Right lobe of liver (tissue), 4 donors: ENCODE measurements at regions not wholly inside any gene's neighbourhood (a gene's known extent, or its start where the extent isn't known, plus 50 kb on each side); places are given as distances from the start of the nearest gene placed in this dataset.

Experiments
- POLR2A ChIP-seq: fragments of 450-650 bp; IDR thresholded peaks from one replicate; pipeline ENCODE4 v1.6.1; 2017; ENCODE audit warnings: antibody characterized with exemption, mild to moderate bottlenecking
- TF ChIP-seq, protein P1 (sequence below), 4 donors: fragments of 200-600 bp in 3 of 4; fragments of 450-650 bp in 1 of 4; IDR thresholded peaks; one replicate each; pipeline versions ENCODE4 v1.5.1 to v1.8.0; 2016 to 2022; ENCODE audit warnings: antibody characterized with exemption in 4 of 4, mild to moderate bottlenecking in 2 of 4
- donor health status: DM: no; HTN: no; CAD: no.
- donor health status: DM: no; HTN: no; CAD: no.
- donor health status: DM: no; HTN: yes; CAD: no.

DNA sequence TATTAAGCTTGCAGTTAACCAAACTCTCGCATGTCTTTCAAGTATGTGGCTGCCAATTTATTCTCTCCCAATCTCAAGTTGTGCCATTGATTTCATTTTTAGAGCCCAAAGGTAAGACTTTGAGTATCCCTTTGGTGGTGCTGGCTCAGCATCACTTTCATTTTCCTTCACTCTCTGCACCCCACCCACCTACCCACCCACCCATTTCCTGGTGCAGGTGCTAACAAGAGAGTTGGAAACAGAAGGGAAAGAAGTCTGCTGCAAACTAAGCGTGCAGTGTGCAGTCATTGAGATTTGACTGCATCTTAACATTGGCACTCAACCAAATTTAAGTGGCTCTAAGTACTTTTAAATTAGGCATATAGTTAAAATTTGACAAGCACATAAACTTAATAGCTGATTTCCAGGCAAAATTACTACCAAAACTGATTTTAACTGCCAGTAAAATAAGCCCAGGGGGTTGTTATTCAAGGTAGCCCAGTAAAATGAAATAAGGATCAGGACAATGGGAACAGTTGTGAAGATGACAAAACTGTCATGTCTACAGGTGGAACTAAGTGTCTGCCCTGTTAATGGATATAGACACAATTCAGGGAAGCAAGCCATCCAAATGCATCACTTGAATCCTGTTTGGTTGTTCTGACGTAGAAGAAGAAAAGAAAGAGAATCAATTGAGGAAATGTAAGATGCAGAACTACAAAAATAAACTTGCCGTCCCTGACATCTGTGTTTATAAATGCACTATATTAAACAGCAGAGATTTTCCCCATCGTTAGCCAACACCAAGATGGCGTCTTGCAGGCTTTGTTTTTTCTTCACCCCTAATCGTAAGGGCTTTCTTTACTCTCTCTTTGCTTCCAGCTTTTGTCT is 184.2 kb downstream of the KDR start:
- TF ChIP-seq, protein P1, sequence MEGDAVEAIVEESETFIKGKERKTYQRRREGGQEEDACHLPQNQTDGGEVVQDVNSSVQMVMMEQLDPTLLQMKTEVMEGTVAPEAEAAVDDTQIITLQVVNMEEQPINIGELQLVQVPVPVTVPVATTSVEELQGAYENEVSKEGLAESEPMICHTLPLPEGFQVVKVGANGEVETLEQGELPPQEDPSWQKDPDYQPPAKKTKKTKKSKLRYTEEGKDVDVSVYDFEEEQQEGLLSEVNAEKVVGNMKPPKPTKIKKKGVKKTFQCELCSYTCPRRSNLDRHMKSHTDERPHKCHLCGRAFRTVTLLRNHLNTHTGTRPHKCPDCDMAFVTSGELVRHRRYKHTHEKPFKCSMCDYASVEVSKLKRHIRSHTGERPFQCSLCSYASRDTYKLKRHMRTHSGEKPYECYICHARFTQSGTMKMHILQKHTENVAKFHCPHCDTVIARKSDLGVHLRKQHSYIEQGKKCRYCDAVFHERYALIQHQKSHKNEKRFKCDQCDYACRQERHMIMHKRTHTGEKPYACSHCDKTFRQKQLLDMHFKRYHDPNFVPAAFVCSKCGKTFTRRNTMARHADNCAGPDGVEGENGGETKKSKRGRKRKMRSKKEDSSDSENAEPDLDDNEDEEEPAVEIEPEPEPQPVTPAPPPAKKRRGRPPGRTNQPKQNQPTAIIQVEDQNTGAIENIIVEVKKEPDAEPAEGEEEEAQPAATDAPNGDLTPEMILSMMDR (IDR thresholded peaks at IDR 0.05) = no peak
- TF ChIP-seq POLR2A = no peak
